ENCODE measurements at regions not wholly inside any gene's neighbourhood (a gene's known extent, or its start where the extent isn't known, plus 50 kb on each side); places are given as distances from the start of the nearest gene placed in this dataset.

- H3K9me3 ChIP-seq (ENCODE audit: low read depth, low read length, poor library complexity, severe bottlenecking): no peaks in the 10 kb centered on the region
- H3K4me1 ChIP-seq (ENCODE audit: insufficient read depth, low read length, poor library complexity, severe bottlenecking): no peaks in the 10 kb centered on the region
- no peaks in the 10 kb centered on the region for H3K36me3 ChIP-seq (ENCODE audit: insufficient read depth, low read length, poor library complexity, severe bottlenecking)
- no peak overlapping the region for H3K4me3 ChIP-seq (ENCODE audit: low read depth, low read length, poor library complexity, severe bottlenecking)
- no TSS peak for BruUV-seq (replicated peaks)
- DNase-seq (ENCODE audit: low spot score): no peak
- TF ChIP-seq CTCF (conservative IDR thresholded peaks at IDR 0.05; ENCODE audit: low read depth, low read length): no peak
- no peaks in the 10 kb centered on the region for H3K27me3 ChIP-seq (replicated peaks; ENCODE audit: insufficient read depth, low read depth, low read length, poor library complexity)
- no peak overlapping the region for H3K27ac ChIP-seq (ENCODE audit: low read depth, low read length, poor library complexity, severe bottlenecking)
- ChIA-PET CTCF (no interaction called here), POLR2A (ENCODE audit: low non-redundant PET) (no interaction called here)
- intact Hi-C loops (cut with micrococcal nuclease; ENCODE audit: unreplicated experiment): no loop called here
These were observed 173.0 kb upstream of the FMN2 start for GRCh38 chr1:239918634-239919033.

GRCh38 chr1:239920214-239920613 is 171.5 kb upstream of the FMN2 start:
- ChIA-PET POLR2A (ENCODE audit: low non-redundant PET) (no interaction called here), CTCF (no interaction called here)
- intact Hi-C loops (cut with micrococcal nuclease; ENCODE audit: unreplicated experiment): no loop called here
- no peaks in the 10 kb centered on the region for H3K36me3 ChIP-seq (ENCODE audit: insufficient read depth, low read length, poor library complexity, severe bottlenecking)
- H3K4me3 ChIP-seq (ENCODE audit: low read depth, low read length, poor library complexity, severe bottlenecking): no peak overlapping the region
- no TSS peak for BruUV-seq (replicated peaks)
- H3K9me3 ChIP-seq (ENCODE audit: low read depth, low read length, poor library complexity, severe bottlenecking): no peaks in the 10 kb centered on the region
- DNase-seq (ENCODE audit: low spot score): no peak
- H3K4me1 ChIP-seq (ENCODE audit: insufficient read depth, low read length, poor library complexity, severe bottlenecking): no peaks in the 10 kb centered on the region
- no peak overlapping the region for H3K27ac ChIP-seq (ENCODE audit: low read depth, low read length, poor library complexity, severe bottlenecking)
- no peaks in the 10 kb centered on the region for H3K27me3 ChIP-seq (replicated peaks; ENCODE audit: insufficient read depth, low read depth, low read length, poor library complexity)
- TF ChIP-seq EZH2 (IDR thresholded peaks at IDR 0.05; ENCODE audit: borderline replicate concordance, low read depth, low read length, poor library complexity, severe bottlenecking) (no peak), CTCF (conservative IDR thresholded peaks at IDR 0.05; ENCODE audit: low read depth, low read length) (no peak)

GRCh38 chr1:239922778-239923522 is 168.7 kb upstream of the FMN2 start:
- H3K27ac ChIP-seq (ENCODE audit: low read depth, low read length, poor library complexity, severe bottlenecking): no peak overlapping the region
- DNase-seq (ENCODE audit: low spot score): no peak
- H3K4me1 ChIP-seq (ENCODE audit: insufficient read depth, low read length, poor library complexity, severe bottlenecking): no peaks in the 10 kb centered on the region
- no TSS peak for BruUV-seq (replicated peaks)
- ChIA-PET CTCF (no interaction called here), POLR2A (ENCODE audit: low non-redundant PET) (no interaction called here)
- TF ChIP-seq CTCF (conservative IDR thresholded peaks at IDR 0.05; ENCODE audit: low read depth, low read length) (no peak), EZH2 (IDR thresholded peaks at IDR 0.05; ENCODE audit: borderline replicate concordance, low read depth, low read length, poor library complexity, severe bottlenecking) (no peak)
- H3K4me3 ChIP-seq (ENCODE audit: low read depth, low read length, poor library complexity, severe bottlenecking): no peak overlapping the region
- H3K27me3 ChIP-seq (replicated peaks; ENCODE audit: insufficient read depth, low read depth, low read length, poor library complexity): no peaks in the 10 kb centered on the region
- intact Hi-C loops (cut with micrococcal nuclease; ENCODE audit: unreplicated experiment): no loop called here
- no peaks in the 10 kb centered on the region for H3K9me3 ChIP-seq (ENCODE audit: low read depth, low read length, poor library complexity, severe bottlenecking)
- H3K36me3 ChIP-seq (ENCODE audit: insufficient read depth, low read length, poor library complexity, severe bottlenecking): no peaks in the 10 kb centered on the region
